ENCODE measurements at regions not wholly inside any gene's neighbourhood (a gene's known extent, or its start where the extent isn't known, plus 50 kb on each side); places are given as distances from the start of the nearest gene placed in this dataset.

GRCh38 chr13:33891196-33891742 is 73.3 kb downstream of the RFC3 start:
- no peak overlapping the region for H2AFZ ChIP-seq (ENCODE audit: low read depth, low read length)
- no peak overlapping the region for H3K4me2 ChIP-seq (ENCODE audit: low read length)
- H3K9me3 ChIP-seq (ENCODE audit: insufficient read depth, low read length): peaks cover 13% of the 10 kb centered on the region; the same call in 1 of the 2 replicates
- H3K4me1 ChIP-seq (ENCODE audit: low read length): no peaks in the 10 kb centered on the region
- no peak overlapping the region for H3K4me3 ChIP-seq (ENCODE audit: low read length)
- no peaks in the 10 kb centered on the region for H3K27me3 ChIP-seq (ENCODE audit: low read depth, low read length)
- TF ChIP-seq CTCF (IDR thresholded peaks at IDR 0.05; ENCODE audit: low read depth, low read length) (no peak), EZH2phosphoT487 (IDR thresholded peaks at IDR 0.05; ENCODE audit: low read depth) (no peak)
- H3K27ac ChIP-seq (ENCODE audit: low read length): no peak overlapping the region
- peaks cover 19% of the 10 kb centered on the region for H3K36me3 ChIP-seq (replicated peaks; ENCODE audit: low read depth, low read length)
- no peaks in the 10 kb centered on the region for H3K79me2 ChIP-seq (ENCODE audit: low read length)
- H3K9ac ChIP-seq (ENCODE audit: low read length): no peak overlapping the region
- H4K20me1 ChIP-seq (ENCODE audit: insufficient read depth, low read length): no peaks in the 10 kb centered on the region

GRCh38 chr13:33893559-33893958 is 75.6 kb downstream of the RFC3 start:
- H3K4me1 ChIP-seq (ENCODE audit: low read length): no peaks in the 10 kb centered on the region
- H3K27ac ChIP-seq (ENCODE audit: low read length): no peak overlapping the region
- no peak overlapping the region for H2AFZ ChIP-seq (ENCODE audit: low read depth, low read length)
- no peaks in the 10 kb centered on the region for H3K79me2 ChIP-seq (ENCODE audit: low read length)
- H3K36me3 ChIP-seq (replicated peaks; ENCODE audit: low read depth, low read length): peaks cover 19% of the 10 kb centered on the region
- H4K20me1 ChIP-seq (ENCODE audit: insufficient read depth, low read length): no peaks in the 10 kb centered on the region
- H3K4me3 ChIP-seq (ENCODE audit: low read length): no peak overlapping the region
- peaks cover 14% of the 10 kb centered on the region; the same call in 1 of the 2 replicates for H3K9me3 ChIP-seq (ENCODE audit: insufficient read depth, low read length)
- TF ChIP-seq CTCF (IDR thresholded peaks at IDR 0.05; ENCODE audit: low read depth, low read length) (no peak), EZH2phosphoT487 (IDR thresholded peaks at IDR 0.05; ENCODE audit: low read depth) (no peak)
- H3K27me3 ChIP-seq (ENCODE audit: low read depth, low read length): no peaks in the 10 kb centered on the region
- no peak overlapping the region for H3K4me2 ChIP-seq (ENCODE audit: low read length)
- no peak overlapping the region for H3K9ac ChIP-seq (ENCODE audit: low read length)

GRCh38 chr13:33904431-33904830 is 86.5 kb downstream of the RFC3 start:
- Histone ChIP-seq H3K4me3 (ENCODE audit: low read length) (no peak overlapping the region), H3K79me2 (ENCODE audit: low read length) (no peaks in the 10 kb centered on the region), H2AFZ (ENCODE audit: low read depth, low read length) (no peak overlapping the region), H3K27ac (ENCODE audit: low read length) (no peak overlapping the region), H4K20me1 (ENCODE audit: insufficient read depth, low read length) (no peaks in the 10 kb centered on the region), H3K27me3 (ENCODE audit: low read depth, low read length) (no peaks in the 10 kb centered on the region), H3K9me3 (ENCODE audit: insufficient read depth, low read length) (no peaks in the 10 kb centered on the region), H3K4me2 (ENCODE audit: low read length) (no peak overlapping the region), H3K4me1 (ENCODE audit: low read length) (no peaks in the 10 kb centered on the region), H3K36me3 (replicated peaks; ENCODE audit: low read depth, low read length) (no peaks in the 10 kb centered on the region), H3K9ac (ENCODE audit: low read length) (no peak overlapping the region)
- TF ChIP-seq EZH2phosphoT487 (IDR thresholded peaks at IDR 0.05; ENCODE audit: low read depth) (no peak), CTCF (IDR thresholded peaks at IDR 0.05; ENCODE audit: low read depth, low read length) (no peak)

- Histone ChIP-seq H3K27ac (ENCODE audit: low read length) (no peak overlapping the region), H3K9me3 (ENCODE audit: insufficient read depth, low read length) (no peaks in the 10 kb centered on the region), H3K79me2 (ENCODE audit: low read length) (no peaks in the 10 kb centered on the region), H2AFZ (ENCODE audit: low read depth, low read length) (no peak overlapping the region), H3K4me2 (ENCODE audit: low read length) (no peak overlapping the region), H3K9ac (ENCODE audit: low read length) (no peak overlapping the region), H3K36me3 (replicated peaks; ENCODE audit: low read depth, low read length) (no peaks in the 10 kb centered on the region), H4K20me1 (ENCODE audit: insufficient read depth, low read length) (no peaks in the 10 kb centered on the region), H3K4me3 (ENCODE audit: low read length) (no peak overlapping the region), H3K27me3 (ENCODE audit: low read depth, low read length) (no peaks in the 10 kb centered on the region), H3K4me1 (ENCODE audit: low read length) (no peaks in the 10 kb centered on the region)
- TF ChIP-seq EZH2phosphoT487 (IDR thresholded peaks at IDR 0.05; ENCODE audit: low read depth): no peak
- no peak for TF ChIP-seq CTCF (IDR thresholded peaks at IDR 0.05; ENCODE audit: low read depth, low read length)
Measured at GRCh38 chr13:33908116-33908515, 90.2 kb downstream of the RFC3 start.

All from OCI-LY3 (cell line).